HG02885 (cell line): ENCODE measurements at regions not wholly inside any gene's neighbourhood (a gene's known extent, or its start where the extent isn't known, plus 50 kb on each side); places are given as distances from the start of the nearest gene placed in this dataset.

Experiments
- ATAC-seq: cut with Tn5 transposase; IDR thresholded peaks from one replicate; pipeline ENCODE4 v1.9.1; 2021; ENCODE audit warnings: mild to moderate bottlenecking; ENCODE audit not compliant: unreplicated experiment, poor library complexity

GRCh38 chr20:39195582-39196021 lies 233.5 kb downstream of the DHX35 start:
- ATAC-seq: no peak

GRCh38 chr20:39190666-39191570 lies 228.8 kb downstream of the DHX35 start:
- ATAC-seq: no peak

GRCh38 chr20:39188266-39188765 lies 226.2 kb downstream of the DHX35 start:
- ATAC-seq: no peak

- no peak for ATAC-seq
Observed at GRCh38 chr20:39181490-39181889, 219.3 kb downstream of the DHX35 start.

- no peak for ATAC-seq
Observed at GRCh38 chr20:39176457-39176856, 214.3 kb downstream of the DHX35 start.

- ATAC-seq: no peak
Observed at GRCh38 chr20:39170896-39171463, 208.8 kb downstream of the DHX35 start.

GRCh38 chr20:39165099-39165498 lies 203.0 kb downstream of the DHX35 start:
- ATAC-seq: no peak

GRCh38 chr20:39164642-39165041 lies 202.5 kb downstream of the DHX35 start:
- ATAC-seq: no peak

- ATAC-seq: no peak
Observed at GRCh38 chr20:39163993-39164392, 201.8 kb downstream of the DHX35 start.

- ATAC-seq: no peak
Observed at GRCh38 chr20:39161900-39162299, 199.8 kb downstream of the DHX35 start.

GRCh38 chr20:39155971-39156370 lies 193.8 kb downstream of the DHX35 start:
- ATAC-seq: no peak

- ATAC-seq: no peak
Observed at GRCh38 chr20:39152742-39153141, 190.6 kb downstream of the DHX35 start.

GRCh38 chr20:39152126-39152525 lies 190.0 kb downstream of the DHX35 start:
- ATAC-seq: no peak

- no peak for ATAC-seq
Observed at GRCh38 chr20:39150501-39150900, 188.4 kb downstream of the DHX35 start.

GRCh38 chr20:39146394-39146793 lies 184.2 kb downstream of the DHX35 start:
- ATAC-seq: no peak

GRCh38 chr20:39145921-39146320 lies 183.8 kb downstream of the DHX35 start:
- no peak for ATAC-seq

GRCh38 chr20:39144757-39145156 lies 182.6 kb downstream of the DHX35 start:
- ATAC-seq: no peak

- ATAC-seq: no peak
Observed at GRCh38 chr20:39142407-39143096, 180.4 kb downstream of the DHX35 start.

GRCh38 chr20:39137299-39137698 lies 175.2 kb downstream of the DHX35 start:
- no peak for ATAC-seq

GRCh38 chr20:39136798-39137197 lies 174.7 kb downstream of the DHX35 start:
- no peak for ATAC-seq
